Mesendoderm (in vitro differentiated cells): ENCODE measurements at regions not wholly inside any gene's neighbourhood (a gene's known extent, or its start where the extent isn't known, plus 50 kb on each side); places are given as distances from the start of the nearest gene placed in this dataset.

Source experiments
- DNase-seq: peaks from one replicate; pipeline ENCODE4 v3.0.0; 2013
- H2AK5ac ChIP-seq: 2 replicates; pipeline ENCODE4 v1.6.1; 2013; ENCODE audit warnings: low read length, inconsistent platforms
- H2BK120ac ChIP-seq: 2 replicates; pipeline ENCODE4 v1.6.1; 2013; ENCODE audit warnings: low read depth, mild to moderate bottlenecking, low read length, moderate library complexity, mixed read lengths
- H2BK15ac ChIP-seq: replicated peaks from 2 replicates; pipeline ENCODE4 v1.6.1; 2013; ENCODE audit warnings: low read depth, mild to moderate bottlenecking, moderate library complexity
- H2BK5ac ChIP-seq: 2 replicates; pipeline ENCODE4 v1.6.1; 2013; ENCODE audit warnings: low read length, inconsistent platforms
- H3K18ac ChIP-seq: 2 replicates; pipeline ENCODE4 v1.6.1; 2013; ENCODE audit warnings: mild to moderate bottlenecking, low read length, mixed read lengths
- H3K23ac ChIP-seq: one replicate; pipeline ENCODE4 v1.6.1; 2013; ENCODE audit warnings: low read length
- H3K27ac ChIP-seq: 2 replicates; pipeline ENCODE4 v1.5.1; 2013; ENCODE audit warnings: low read depth, mild to moderate bottlenecking, inconsistent platforms, low read length, moderate library complexity
- H3K27me3 ChIP-seq: 2 replicates; pipeline ENCODE4 v1.6.1; 2013; ENCODE audit warnings: low read length, control low read depth, mild to moderate bottlenecking, inconsistent platforms; ENCODE audit not compliant: insufficient read depth, poor library complexity
- H3K36me3 ChIP-seq: 2 replicates; pipeline ENCODE4 v1.6.1; 2013; ENCODE audit warnings: low read length, inconsistent platforms; ENCODE audit not compliant: control insufficient read depth, insufficient read depth
- H3K4ac ChIP-seq: one replicate; pipeline ENCODE4 v1.6.1; 2013; ENCODE audit warnings: low read depth, mild to moderate bottlenecking, low read length, moderate library complexity
- H3K4me1 ChIP-seq: 2 replicates; pipeline ENCODE4 v1.6.1; 2013; ENCODE audit warnings: low read depth, low read length, inconsistent platforms; ENCODE audit not compliant: control insufficient read depth
- H3K4me2 ChIP-seq: 2 replicates; pipeline ENCODE4 v1.6.1; 2013; ENCODE audit warnings: low read length
- H3K4me3 ChIP-seq: 2 replicates; pipeline ENCODE4 v1.5.1; 2013; ENCODE audit warnings: mild to moderate bottlenecking, low read length
- H3K56ac ChIP-seq: one replicate; pipeline ENCODE4 v1.6.1; 2013; ENCODE audit warnings: low read length
- H3K79me1 ChIP-seq: 2 replicates; pipeline ENCODE4 v1.6.1; 2013; ENCODE audit warnings: low read length, inconsistent platforms
- H3K79me2 ChIP-seq: 2 replicates; pipeline ENCODE4 v1.6.1; 2013; ENCODE audit warnings: mild to moderate bottlenecking, low read length; ENCODE audit not compliant: control insufficient read depth, insufficient read depth
- H3K9ac ChIP-seq: 2 replicates; pipeline ENCODE4 v1.6.1; 2013; ENCODE audit warnings: low read length, inconsistent platforms
- H4K5ac ChIP-seq: one replicate; pipeline ENCODE4 v1.6.1; 2013; ENCODE audit warnings: low read length
- H4K8ac ChIP-seq: one replicate; pipeline ENCODE4 v1.6.1; 2013; ENCODE audit warnings: low read depth, mild to moderate bottlenecking, control low read depth, low read length, moderate library complexity
- WGBS: extraction: QIAGEN DNeasy Blood & Tissue Kit; methylation state at CpG from one replicate; pipeline ENCODE4 v1.1.7; 2013; ENCODE audit warnings: low lambda C conversion rate, missing lambda C conversion rate; ENCODE audit not compliant: insufficient coverage; ENCODE audit errors: extremely low coverage; 5-methylcytosine and 5-hydroxymethylcytosine counted together

GRCh38 chr12:66934302-66935062, 255.6 kb upstream of the GRIP1 start:
- Histone ChIP-seq H3K79me1 (no peaks in the 10 kb centered on the region), H3K4me3 (no peak overlapping the region), H3K4me2 (no peak overlapping the region), H3K23ac (no peak overlapping the region), H2BK5ac (no peak overlapping the region), H3K79me2 (no peaks in the 10 kb centered on the region), H3K27me3 (no peaks in the 10 kb centered on the region), H3K27ac (no peak overlapping the region), H3K9ac (no peak overlapping the region), H3K18ac (no peak overlapping the region), H2AK5ac (no peak overlapping the region), H2BK15ac (no peak overlapping the region), H2BK120ac (no peak overlapping the region), H3K4ac (no peak overlapping the region), H3K36me3 (no peaks in the 10 kb centered on the region), H3K56ac (no peak overlapping the region), H4K5ac (no peak overlapping the region), H3K4me1 (no peaks in the 10 kb centered on the region), H4K8ac (no peak overlapping the region)
- WGBS: no CpG with 5 or more reads among the region's 5 CpGs
- no peak for DNase-seq

- Histone ChIP-seq H2BK120ac (no peak overlapping the region), H3K79me1 (no peaks in the 10 kb centered on the region), H4K5ac (no peak overlapping the region), H3K27ac (no peak overlapping the region), H4K8ac (peak overlapping the region; percentile 56), H2BK5ac (no peak overlapping the region), H3K9ac (no peak overlapping the region), H3K18ac (peak overlapping the region; percentile 28), H3K4me1 (peaks cover 15% of the 10 kb centered on the region), H3K23ac (no peak overlapping the region), H2AK5ac (no peak overlapping the region), H3K56ac (no peak overlapping the region), H3K4me2 (no peak overlapping the region), H3K4me3 (no peak overlapping the region), H2BK15ac (no peak overlapping the region), H3K79me2 (no peaks in the 10 kb centered on the region), H3K27me3 (no peaks in the 10 kb centered on the region), H3K4ac (no peak overlapping the region), H3K36me3 (no peaks in the 10 kb centered on the region)
- DNase-seq: no peak
- WGBS: no CpG with 5 or more reads among the region's 1 CpG
These were observed 262.3 kb upstream of the GRIP1 start for GRCh38 chr12:66941150-66941549.

- Histone ChIP-seq H4K8ac (no peak overlapping the region), H3K27ac (peak overlapping the region; percentile 55), H3K36me3 (no peaks in the 10 kb centered on the region), H3K9ac (no peak overlapping the region), H3K79me1 (no peaks in the 10 kb centered on the region), H3K56ac (peak overlapping the region; percentile 1), H3K23ac (no peak overlapping the region), H3K4me2 (no peak overlapping the region), H2BK5ac (peak overlapping the region; percentile 43), H3K79me2 (no peaks in the 10 kb centered on the region), H3K18ac (peak overlapping the region; percentile 96), H2BK15ac (no peak overlapping the region), H3K4ac (peak overlapping the region; percentile 20), H3K4me3 (no peak overlapping the region), H2AK5ac (no peak overlapping the region), H3K27me3 (no peaks in the 10 kb centered on the region), H3K4me1 (peaks cover 15% of the 10 kb centered on the region), H4K5ac (no peak overlapping the region), H2BK120ac (no peak overlapping the region)
- peak; percentile 96 for DNase-seq
- no CpG with 5 or more reads among the region's 8 CpGs for WGBS
These were observed 264.0 kb upstream of the GRIP1 start for GRCh38 chr12:66942741-66943465.

- Histone ChIP-seq H3K4ac (no peak overlapping the region), H3K79me2 (no peaks in the 10 kb centered on the region), H3K4me3 (no peak overlapping the region), H3K23ac (no peak overlapping the region), H3K4me1 (peaks cover 15% of the 10 kb centered on the region), H2BK120ac (no peak overlapping the region), H3K56ac (no peak overlapping the region), H4K5ac (no peak overlapping the region), H3K27me3 (no peaks in the 10 kb centered on the region), H3K4me2 (no peak overlapping the region), H3K9ac (no peak overlapping the region), H2BK15ac (no peak overlapping the region), H3K27ac (no peak overlapping the region), H3K79me1 (no peaks in the 10 kb centered on the region), H3K18ac (no peak overlapping the region), H3K36me3 (no peaks in the 10 kb centered on the region), H2BK5ac (no peak overlapping the region), H4K8ac (no peak overlapping the region), H2AK5ac (no peak overlapping the region)
- WGBS: no CpG with 5 or more reads among the region's 2 CpGs
- DNase-seq: peak; percentile 80
These were observed 265.5 kb upstream of the GRIP1 start for GRCh38 chr12:66944365-66944764.

- peak; percentile 47 for DNase-seq
- Histone ChIP-seq H3K79me2 (no peaks in the 10 kb centered on the region), H3K4ac (peak overlapping the region; percentile 79), H3K56ac (no peak overlapping the region), H3K18ac (no peak overlapping the region), H3K9ac (no peak overlapping the region), H2AK5ac (no peak overlapping the region), H3K27ac (no peak overlapping the region), H2BK120ac (no peak overlapping the region), H2BK5ac (no peak overlapping the region), H3K79me1 (no peaks in the 10 kb centered on the region), H3K36me3 (no peaks in the 10 kb centered on the region), H3K4me3 (no peak overlapping the region), H4K5ac (no peak overlapping the region), H2BK15ac (no peak overlapping the region), H3K27me3 (no peaks in the 10 kb centered on the region), H4K8ac (no peak overlapping the region), H3K4me1 (peaks cover 15% of the 10 kb centered on the region), H3K4me2 (no peak overlapping the region), H3K23ac (no peak overlapping the region)
- WGBS: no CpG with 5 or more reads among the region's 6 CpGs
These were observed 266.4 kb upstream of the GRIP1 start for GRCh38 chr12:66945189-66945817.
